NCI-H2196 (cell line): ENCODE measurements at regions not wholly inside any gene's neighbourhood (a gene's known extent, or its start where the extent isn't known, plus 50 kb on each side); places are given as distances from the start of the nearest gene placed in this dataset.
"Not testable (repeated sequence)": the region's sequence is repeated elsewhere in the genome, so short reads cannot be mapped to it uniquely, and the experiment has no call there.

Source experiments
- DNase-seq: peaks from one replicate; lab custom pipeline; 2025; ENCODE audit not compliant: unreplicated experiment; lab: John Stamatoyannopoulos, UW

GRCh38 chr1:65062339-65062738, 85.7 kb upstream of the AK4 start:
- no peak for DNase-seq

DNA sequence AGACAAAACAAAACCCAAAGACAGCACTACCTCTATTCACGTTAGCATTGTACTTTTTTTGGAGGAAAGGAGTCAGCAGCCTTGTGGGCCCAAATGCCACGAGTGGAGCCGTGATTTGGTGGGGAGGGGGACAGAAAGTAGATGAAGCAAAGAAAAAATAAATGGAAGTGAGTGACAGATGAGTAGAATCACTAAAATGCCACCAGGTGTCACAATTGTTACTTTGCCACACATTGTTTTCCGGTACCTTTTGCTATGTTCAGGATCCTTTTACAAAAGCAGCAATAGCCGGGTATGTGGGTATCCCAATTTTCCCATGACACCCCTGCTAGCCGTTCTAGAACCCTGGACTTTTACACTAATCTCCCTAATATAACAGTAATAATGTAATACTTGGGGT, 85.0 kb upstream of the AK4 start:
- DNase-seq, result no peak

GRCh38 chr1:65064981-65065380, 83.0 kb upstream of the AK4 start:
- DNase-seq, result no peak

DNA sequence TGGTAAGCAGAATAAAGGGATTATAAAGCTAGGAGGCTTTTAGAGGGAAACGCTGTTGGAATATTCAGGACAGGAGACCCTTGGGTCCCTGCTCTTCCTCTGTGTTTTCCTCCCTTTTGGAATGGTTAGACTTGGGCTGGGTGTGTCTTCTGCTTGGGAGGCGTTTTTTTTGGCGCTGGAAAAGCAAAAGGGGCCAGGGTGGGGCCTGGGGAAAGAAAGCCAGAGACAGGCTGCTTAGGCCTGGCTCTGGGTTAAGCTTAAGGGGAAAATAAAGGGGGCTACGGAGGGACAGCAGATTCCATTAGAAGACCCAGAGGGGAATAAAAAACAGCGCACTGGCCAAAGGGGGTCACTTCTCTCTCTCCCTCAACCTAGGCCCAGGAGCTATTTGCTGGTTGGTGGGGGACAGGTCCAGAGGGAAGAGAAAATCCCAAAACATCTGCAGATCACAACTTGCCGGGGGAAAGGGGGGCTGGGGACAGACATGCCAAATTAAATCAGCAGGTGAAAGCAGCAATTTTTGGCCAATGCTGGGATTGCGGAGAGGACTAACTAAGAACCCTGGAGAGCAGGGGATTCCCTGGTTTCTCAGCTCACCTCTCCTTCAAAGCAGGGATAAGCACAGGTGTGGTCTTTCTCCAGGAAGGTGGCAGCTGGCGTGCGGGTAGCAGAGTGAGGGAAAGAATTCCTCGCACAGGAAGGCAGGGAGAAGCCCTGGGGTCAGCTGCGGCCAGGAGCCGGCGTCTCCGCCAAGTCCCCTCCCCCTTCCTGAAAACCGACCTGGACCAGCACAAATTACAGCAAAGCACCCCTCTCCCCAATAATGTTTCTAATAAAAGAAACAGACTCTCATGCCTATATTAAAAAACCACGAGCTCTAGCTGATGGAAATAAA, 82.2 kb upstream of the AK4 start:
- no peak for DNase-seq

GRCh38 chr1:65066419-65066765, 81.6 kb upstream of the AK4 start:
- DNase-seq, result no peak

DNA sequence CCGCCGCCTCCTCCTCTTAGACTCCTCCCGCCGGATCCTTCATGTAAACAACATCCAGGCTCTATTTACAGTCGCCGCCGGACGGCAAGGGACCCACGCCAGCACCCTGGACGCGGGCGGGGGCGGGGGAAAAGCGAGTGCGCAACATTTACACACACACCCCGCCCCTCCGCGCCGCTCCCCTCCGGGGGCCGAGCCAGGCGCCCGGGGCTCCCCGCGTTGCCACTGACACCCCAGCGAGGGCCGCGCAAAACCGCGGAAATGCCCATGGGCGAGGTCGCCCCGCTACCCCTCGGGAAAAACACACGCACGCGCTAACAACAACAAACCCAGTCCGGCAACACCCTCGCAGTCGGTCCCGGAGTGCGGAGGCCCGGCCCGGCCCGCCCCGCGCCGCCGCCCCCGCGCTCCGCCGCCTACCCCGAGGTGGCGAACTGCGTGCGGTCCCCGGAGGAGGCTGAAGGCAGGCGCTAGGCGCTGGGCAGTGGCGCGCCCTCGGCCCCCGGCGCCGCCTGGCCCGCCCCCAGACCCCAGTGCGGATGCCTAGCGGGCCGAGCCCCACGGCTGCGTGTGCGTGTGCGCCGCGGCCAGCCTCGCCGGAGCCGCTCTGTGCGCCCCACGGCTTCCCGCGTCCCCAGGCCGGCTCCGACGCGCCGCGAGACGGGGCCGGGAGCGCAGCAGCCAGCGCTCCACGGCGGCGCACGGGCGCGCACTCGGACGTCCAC, 81.1 kb upstream of the AK4 start:
- DNase-seq, result peak; percentile 53

GRCh38 chr1:65067491-65068201, 80.4 kb upstream of the AK4 start:
- peak; percentile 63 for DNase-seq

DNA sequence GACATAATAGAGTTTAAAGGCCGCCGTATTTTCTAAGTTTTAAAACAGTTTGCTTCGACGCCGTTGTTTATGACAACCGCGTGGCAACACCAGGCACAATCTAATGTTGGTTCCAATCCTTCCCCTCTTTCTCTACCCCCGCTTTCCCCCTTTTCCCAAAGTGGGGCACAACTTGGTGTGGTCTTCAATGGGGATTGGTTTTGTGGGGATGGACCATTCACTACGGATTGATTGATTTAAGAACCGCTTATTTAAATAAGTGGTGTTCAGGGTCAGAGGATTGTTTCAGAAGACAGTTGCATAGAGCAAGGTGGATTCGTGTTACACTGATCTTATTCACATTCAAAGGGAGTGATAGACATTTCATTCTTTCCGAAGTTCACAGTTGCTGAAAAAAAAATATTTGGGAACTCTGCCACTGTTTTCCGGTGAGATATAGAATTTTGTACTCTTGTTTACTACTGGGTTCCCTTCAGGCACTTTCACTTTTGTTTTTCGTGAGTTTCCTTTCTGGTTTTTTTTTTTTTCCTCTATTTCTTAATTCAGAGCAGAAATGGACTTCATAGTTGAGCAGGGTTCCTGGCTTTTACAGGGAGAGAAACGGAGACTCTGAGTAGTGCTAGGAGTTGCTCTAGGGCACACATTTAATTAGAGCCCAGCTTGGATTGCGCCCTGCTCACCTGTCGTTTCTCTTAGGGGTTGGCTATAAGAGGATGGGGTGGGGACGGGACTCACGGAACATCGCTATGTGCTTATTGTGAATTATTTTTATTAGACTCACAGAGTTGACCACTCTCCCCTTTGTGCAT, 79.6 kb upstream of the AK4 start:
- DNase-seq, result no peak

GRCh38 chr1:65069011-65069565, 78.9 kb upstream of the AK4 start:
- DNase-seq, result no peak

- DNase-seq, result no peak
These were observed 75.2 kb upstream of the AK4 start for GRCh38 chr1:65072845-65073244.

- peak; percentile 60 for DNase-seq
These were observed 72.7 kb upstream of the AK4 start for GRCh38 chr1:65075123-65075976.

GRCh38 chr1:65077369-65077768, 70.6 kb upstream of the AK4 start:
- DNase-seq, result no peak

GRCh38 chr1:65079941-65080340, 68.1 kb upstream of the AK4 start:
- no peak for DNase-seq

DNA sequence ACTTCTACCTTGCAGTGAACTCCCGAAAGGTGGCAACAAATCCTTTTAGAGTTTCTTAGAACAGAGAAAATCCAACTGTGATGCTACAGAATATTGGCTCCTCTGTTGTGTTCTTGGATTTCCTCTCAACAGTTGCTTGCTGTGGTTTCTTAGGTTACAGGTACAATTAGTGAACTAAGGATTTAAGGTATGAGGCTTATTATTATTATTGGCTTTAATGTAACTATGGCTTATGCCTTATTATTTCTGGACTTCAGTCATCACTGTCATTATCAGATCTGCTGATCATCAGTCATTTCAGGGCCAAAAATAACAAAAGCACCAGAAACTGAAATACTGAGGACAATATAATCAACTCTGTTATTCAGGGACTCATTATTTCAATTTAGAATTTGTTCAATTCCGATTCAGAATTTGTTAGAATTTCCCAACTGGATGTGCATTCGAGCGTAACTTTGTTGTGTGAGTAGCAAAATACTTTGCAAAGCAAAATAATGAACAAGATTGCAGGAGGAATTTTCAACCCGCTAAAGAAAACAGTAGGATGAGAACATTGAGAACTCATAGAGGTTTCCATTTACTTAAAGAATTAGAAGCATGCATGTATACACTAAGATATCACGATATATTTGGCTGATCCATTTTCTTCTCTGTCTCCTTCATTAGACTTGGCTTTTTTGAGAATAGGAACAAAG, 65.5 kb upstream of the AK4 start:
- DNase-seq, result no peak

DNA sequence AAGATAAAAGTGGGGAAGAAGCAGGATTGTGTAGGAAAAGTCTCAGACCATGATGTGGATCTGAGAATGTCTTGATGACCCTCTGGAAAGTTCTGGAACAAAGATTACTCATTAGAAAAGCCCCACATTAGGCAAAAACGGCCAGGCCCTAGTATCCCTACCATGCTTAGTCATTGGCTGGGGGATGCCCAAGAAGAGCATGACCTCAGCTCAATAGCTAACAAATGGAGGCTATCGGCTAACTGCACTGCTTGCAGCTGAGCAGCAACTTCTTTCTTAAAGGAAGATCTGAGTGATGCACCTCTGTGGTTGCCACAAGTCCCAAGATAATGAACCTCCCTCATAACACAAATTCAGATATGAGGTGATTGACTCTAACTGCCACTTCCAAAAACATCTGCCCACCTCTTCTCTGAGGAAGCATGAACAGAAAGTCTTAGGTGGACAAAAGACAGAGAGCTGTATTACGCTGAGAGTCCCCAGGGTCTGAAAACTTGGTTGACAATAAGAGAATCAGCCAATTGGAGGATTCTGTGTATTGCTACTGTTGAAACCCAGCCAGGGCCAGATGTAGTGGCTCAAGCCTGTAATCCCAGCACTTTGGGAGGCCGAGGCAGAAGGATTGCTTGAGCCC, 64.6 kb upstream of the AK4 start:
- DNase-seq, result no peak

DNA sequence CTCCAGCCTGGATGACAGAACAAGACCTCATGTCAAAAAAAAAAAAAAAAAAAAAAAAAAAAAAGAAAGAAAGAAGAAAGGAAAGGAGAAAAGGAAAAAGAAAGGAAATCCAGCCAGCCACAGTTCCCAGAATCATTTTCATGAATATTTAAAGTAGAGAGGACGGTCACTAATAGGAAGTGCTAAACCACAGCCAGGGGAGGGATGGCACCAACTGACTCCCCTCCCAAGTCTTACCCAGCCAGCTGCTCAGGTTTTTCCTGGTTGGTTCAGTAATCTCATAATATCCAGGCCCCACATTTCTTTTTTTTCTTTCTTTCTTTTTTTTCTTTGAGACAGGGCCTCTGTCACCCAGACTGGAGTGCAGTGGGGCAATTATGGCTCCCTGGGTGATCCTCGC, 63.9 kb upstream of the AK4 start:
- no peak for DNase-seq

DNA sequence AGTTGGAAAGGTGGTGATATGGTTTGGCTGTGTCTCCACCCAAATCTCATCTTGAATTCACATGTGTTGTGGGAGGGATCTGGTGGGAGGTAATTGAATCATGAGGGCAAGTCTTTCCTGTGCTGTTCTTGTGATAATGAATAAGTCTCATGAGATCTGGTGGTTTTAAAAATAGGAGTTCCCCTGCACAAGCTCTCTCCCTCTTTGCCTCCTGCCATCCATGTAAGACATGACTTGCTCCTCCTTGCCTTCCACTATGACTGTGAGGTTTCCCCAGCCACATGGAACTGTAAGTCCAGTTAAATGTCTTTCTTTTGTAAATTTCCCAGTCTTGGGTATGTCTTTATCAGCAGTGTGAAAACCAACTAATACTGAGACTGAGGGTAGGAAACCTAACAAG, 60.5 kb upstream of the AK4 start:
- DNase-seq, result not testable (repeated sequence)

DNA sequence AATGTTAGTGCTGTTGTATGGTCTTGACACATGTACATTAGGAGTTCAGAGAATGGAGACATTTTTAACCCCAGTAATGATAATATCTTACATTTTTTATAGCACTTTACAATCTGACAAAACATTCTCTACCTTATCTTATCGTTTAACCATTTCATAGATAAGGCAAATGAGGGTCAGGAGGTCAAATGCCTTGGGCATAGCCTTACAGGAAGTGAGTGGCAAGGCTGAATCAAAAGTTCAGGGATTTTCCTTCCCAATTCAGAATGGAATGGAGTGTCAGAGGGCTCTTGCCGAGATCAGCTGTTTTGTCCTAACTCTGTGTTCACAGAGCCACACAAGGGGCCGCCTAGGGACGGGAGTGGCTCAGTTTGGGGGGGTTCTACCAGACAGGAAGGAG, 57.6 kb upstream of the AK4 start:
- no peak for DNase-seq

GRCh38 chr1:65092691-65093090, 55.3 kb upstream of the AK4 start:
- no peak for DNase-seq
